GM20000 (cell line): ENCODE measurements at regions not wholly inside any gene's neighbourhood (a gene's known extent, or its start where the extent isn't known, plus 50 kb on each side); places are given as distances from the start of the nearest gene placed in this dataset.
"Not testable (repeated sequence)": the region's sequence is repeated elsewhere in the genome, so short reads cannot be mapped to it uniquely, and the experiment has no call there.

Experiments used
- DNase-seq: peaks from one replicate; pipeline ENCODE4 v3.0.0; 2012; ENCODE audit warnings: low spot score
- TF ChIP-seq, protein P1 (sequence below): IDR thresholded peaks from 2 replicates; pipeline ENCODE4 v1.5.1; 2012; ENCODE audit warnings: mild to moderate bottlenecking, control low read depth; ENCODE audit errors: extremely low read depth, missing control alignments

DNA sequence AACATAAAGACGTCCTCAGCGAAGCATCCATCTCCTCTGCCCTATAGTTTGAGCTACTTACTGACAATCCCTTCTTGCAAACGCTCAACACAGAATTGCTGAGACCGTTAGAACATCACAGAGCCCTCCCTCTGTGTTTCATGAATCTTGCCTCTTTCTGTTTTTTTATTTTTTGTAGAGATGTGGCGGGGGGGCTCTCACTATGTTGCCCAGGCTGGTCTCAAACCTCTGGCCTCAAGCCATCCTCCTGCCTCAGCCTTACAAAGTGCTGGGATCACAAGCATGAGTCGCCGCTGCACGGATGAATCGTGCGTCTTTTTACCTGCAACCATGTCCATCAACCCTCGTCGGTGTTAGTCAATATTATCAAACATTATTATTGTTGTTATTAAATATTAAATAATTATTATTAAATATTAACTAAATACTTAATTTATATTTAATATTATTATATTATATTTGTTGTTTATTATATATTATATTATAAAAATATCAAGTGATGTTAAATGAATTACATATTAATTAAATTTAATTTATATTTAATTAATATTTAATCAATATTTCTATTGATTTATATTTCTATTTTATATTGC lies 200.7 kb downstream of the CRLF2 start:
- no peak for DNase-seq
- TF ChIP-seq, protein P1, sequence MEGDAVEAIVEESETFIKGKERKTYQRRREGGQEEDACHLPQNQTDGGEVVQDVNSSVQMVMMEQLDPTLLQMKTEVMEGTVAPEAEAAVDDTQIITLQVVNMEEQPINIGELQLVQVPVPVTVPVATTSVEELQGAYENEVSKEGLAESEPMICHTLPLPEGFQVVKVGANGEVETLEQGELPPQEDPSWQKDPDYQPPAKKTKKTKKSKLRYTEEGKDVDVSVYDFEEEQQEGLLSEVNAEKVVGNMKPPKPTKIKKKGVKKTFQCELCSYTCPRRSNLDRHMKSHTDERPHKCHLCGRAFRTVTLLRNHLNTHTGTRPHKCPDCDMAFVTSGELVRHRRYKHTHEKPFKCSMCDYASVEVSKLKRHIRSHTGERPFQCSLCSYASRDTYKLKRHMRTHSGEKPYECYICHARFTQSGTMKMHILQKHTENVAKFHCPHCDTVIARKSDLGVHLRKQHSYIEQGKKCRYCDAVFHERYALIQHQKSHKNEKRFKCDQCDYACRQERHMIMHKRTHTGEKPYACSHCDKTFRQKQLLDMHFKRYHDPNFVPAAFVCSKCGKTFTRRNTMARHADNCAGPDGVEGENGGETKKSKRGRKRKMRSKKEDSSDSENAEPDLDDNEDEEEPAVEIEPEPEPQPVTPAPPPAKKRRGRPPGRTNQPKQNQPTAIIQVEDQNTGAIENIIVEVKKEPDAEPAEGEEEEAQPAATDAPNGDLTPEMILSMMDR = no peak

GRCh38 chrX:1009771-1010170 lies 202.7 kb downstream of the CRLF2 start:
- TF ChIP-seq, protein P1 = no peak

DNA sequence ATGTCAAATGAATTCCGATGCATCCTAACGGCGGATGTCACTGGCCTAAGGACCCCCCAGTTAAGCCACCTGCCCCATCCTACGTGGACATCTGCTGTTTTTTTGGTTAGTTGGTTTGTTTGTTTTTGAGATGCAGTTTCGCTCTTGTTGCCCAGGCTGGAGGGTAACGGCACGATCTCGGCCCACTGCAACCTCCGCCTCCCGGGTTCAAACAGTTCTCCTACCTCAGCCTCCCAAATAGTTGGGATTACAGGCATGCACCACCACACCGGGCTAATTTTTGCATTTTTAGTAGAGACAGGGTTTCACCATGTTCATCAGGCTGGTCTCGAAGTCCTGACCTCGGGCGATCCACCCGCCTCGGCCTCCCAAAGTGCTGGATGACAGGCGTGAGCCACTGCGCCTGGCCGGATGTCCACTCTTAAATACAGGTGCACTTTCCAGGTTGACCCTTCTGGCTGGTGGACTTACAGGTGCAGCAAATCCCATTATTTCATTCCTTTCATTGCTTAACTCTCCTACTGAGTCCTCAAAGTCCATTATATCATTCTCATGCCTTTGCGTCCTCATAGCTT lies 206.2 kb downstream of the CRLF2 start:
- TF ChIP-seq, protein P1 = no peak
- DNase-seq = no peak

More at GRCh38 chrX:1009771-1010170, 202.7 kb downstream of the CRLF2 start:
- DNase-seq = no peak

DNA sequence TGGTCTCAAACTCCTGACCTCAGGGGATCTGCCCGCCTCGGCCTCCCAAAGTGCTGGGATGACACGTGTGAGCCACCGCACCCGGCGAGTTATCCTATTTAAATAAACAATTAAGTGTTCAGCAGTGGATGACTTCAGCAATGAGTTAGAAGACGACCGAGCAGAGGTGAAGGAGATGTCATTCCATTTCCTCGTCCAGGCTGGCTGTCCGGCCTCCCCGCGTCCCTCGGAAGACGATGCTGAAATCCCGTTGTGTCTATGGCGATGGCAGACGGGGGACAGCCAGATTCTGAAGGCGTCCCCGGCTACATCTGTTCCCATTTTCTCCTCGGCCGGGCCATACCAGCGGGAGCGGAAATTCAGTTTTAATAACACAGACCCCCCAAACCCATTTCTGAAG lies 209.8 kb downstream of the CRLF2 start:
- no peak for DNase-seq
- TF ChIP-seq, protein P1 = no peak

GRCh38 chrX:997631-998137 lies 214.8 kb downstream of the CRLF2 start:
- DNase-seq = no peak
- TF ChIP-seq, protein P1 = no peak

DNA sequence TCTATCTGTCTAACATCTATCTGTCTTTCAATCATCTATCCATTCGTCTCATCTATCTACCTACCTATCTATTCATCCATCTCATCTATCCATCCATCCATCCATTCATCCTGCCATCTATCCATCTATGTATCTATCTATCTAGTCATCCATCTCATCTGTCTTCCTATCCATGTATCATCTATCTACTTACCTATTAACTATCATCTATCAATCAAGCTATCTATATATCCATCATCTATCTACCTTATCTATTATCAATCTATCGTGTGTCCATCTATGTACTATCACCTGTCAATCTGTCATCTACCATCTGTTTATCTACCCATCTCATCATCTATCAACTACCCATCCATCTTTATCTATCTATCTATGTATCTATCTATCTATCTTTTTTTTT lies 217.7 kb downstream of the CRLF2 start:
- no peak for DNase-seq
- TF ChIP-seq, protein P1 = no peak

DNA sequence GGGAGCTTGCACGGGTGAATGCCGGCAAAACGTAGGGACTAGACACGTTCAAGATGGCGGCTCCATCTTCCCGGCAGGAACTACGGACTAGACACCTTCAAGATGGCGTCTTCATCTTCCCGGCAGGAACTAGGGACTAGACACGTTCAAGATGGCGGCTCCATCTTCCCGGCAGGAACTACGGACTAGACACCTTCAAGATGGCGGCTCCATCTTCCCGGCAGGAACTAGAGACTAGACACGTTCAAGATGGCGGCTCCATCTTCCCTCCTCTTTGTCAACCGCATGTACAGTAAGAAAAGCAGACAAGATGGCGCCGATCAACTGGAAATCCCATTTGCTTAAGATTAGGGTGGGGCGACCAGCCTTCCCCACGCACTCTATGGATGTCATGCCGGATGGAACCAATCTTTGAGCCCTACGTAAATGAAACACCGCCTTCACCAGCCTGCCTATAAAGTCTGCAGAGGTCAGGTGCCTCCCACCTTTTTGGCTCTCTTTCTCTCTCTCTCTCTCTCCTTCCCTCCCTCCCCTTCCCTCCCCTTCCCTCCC lies 222.4 kb downstream of the CRLF2 start:
- DNase-seq = no peak
- TF ChIP-seq, protein P1 = no peak

GRCh38 chrX:988530-988929 lies 223.9 kb downstream of the CRLF2 start:
- DNase-seq = not testable (repeated sequence)
